Loucy (cell line): ENCODE measurements at regions not wholly inside any gene's neighbourhood (a gene's known extent, or its start where the extent isn't known, plus 50 kb on each side); places are given as distances from the start of the nearest gene placed in this dataset.

ENCODE experiments used
- H2AFZ ChIP-seq: fragments of 200-600 bp; sonication (generic); 2 replicates; pipeline ENCODE4 v1.6.0; 2016; ENCODE audit warnings: antibody characterized with exemption, mild to moderate bottlenecking, low read length, moderate library complexity
- H3F3A ChIP-seq: fragments of 200-600 bp; 2 replicates; pipeline ENCODE4 v1.6.0; 2016; ENCODE audit warnings: antibody characterized with exemption, low read depth, mild to moderate bottlenecking
- H3K27me3 ChIP-seq: fragments of 200-600 bp; sonication (generic); 2 replicates; pipeline ENCODE4 v1.6.1; 2014; ENCODE audit warnings: low read length, mild to moderate bottlenecking; ENCODE audit not compliant: insufficient read depth, poor library complexity, severe bottlenecking
- H3K36me3 ChIP-seq: fragments of 200-600 bp; sonication (generic); 2 replicates; pipeline ENCODE4 v1.6.1; 2016; ENCODE audit warnings: low read length; ENCODE audit not compliant: insufficient read depth
- H3K4me1 ChIP-seq: fragments of 200-600 bp; sonication (generic); 2 replicates; pipeline ENCODE4 v1.5.1; 2014; ENCODE audit warnings: low read length, mild to moderate bottlenecking; ENCODE audit not compliant: insufficient read depth, poor library complexity, severe bottlenecking
- H3K4me2 ChIP-seq: fragments of 200-600 bp; sonication (generic); 2 replicates; pipeline ENCODE4 v1.6.0; 2014; ENCODE audit warnings: antibody characterized with exemption, low read length, low read depth, mild to moderate bottlenecking; ENCODE audit not compliant: poor library complexity, severe bottlenecking
- H3K4me3 ChIP-seq: fragments of 200-600 bp; sonication (generic); 2 replicates; pipeline ENCODE4 v1.5.1; 2014; ENCODE audit warnings: low read length, mild to moderate bottlenecking, mixed read lengths; ENCODE audit not compliant: poor library complexity, severe bottlenecking
- H3K79me2 ChIP-seq: fragments of 200-600 bp; sonication (generic); 2 replicates; pipeline ENCODE4 v1.6.1; 2014; ENCODE audit warnings: low read length; ENCODE audit not compliant: insufficient read depth
- H3K9ac ChIP-seq: fragments of 200-600 bp; sonication (generic); 2 replicates; pipeline ENCODE4 v1.6.0; 2014; ENCODE audit warnings: mild to moderate bottlenecking, low read depth, low read length, moderate library complexity; ENCODE audit not compliant: poor library complexity, severe bottlenecking
- H3K9me2 ChIP-seq: fragments of 200-600 bp; sonication (generic); replicated peaks from 2 replicates; pipeline ENCODE4 v1.6.1; 2016; ENCODE audit warnings: low read depth, low read length, mixed read lengths
- H3K9me3 ChIP-seq: fragments of 200-600 bp; sonication (generic); 2 replicates; pipeline ENCODE4 v1.6.1; 2014; ENCODE audit warnings: mild to moderate bottlenecking, antibody characterized with exemption, low read length, low read depth; ENCODE audit not compliant: insufficient read depth
- H4K20me1 ChIP-seq: fragments of 200-600 bp; sonication (generic); 2 replicates; pipeline ENCODE4 v1.6.0; 2014; ENCODE audit warnings: antibody characterized with exemption, low read length, mild to moderate bottlenecking; ENCODE audit not compliant: insufficient read depth, poor library complexity, severe bottlenecking
- EZH2phosphoT487 ChIP-seq: fragments of 200-600 bp; IDR thresholded peaks from 2 replicates; pipeline ENCODE4 v1.6.1; 2018; ENCODE audit warnings: antibody characterized with exemption, mild to moderate bottlenecking, moderate library complexity, borderline replicate concordance
- TF ChIP-seq, protein P1 (sequence below): fragments of 200-600 bp; sonication (generic); conservative IDR thresholded peaks from 2 replicates; pipeline ENCODE4 v1.5.1; 2014; ENCODE audit warnings: mild to moderate bottlenecking, antibody characterized with exemption, low read length

DNA sequence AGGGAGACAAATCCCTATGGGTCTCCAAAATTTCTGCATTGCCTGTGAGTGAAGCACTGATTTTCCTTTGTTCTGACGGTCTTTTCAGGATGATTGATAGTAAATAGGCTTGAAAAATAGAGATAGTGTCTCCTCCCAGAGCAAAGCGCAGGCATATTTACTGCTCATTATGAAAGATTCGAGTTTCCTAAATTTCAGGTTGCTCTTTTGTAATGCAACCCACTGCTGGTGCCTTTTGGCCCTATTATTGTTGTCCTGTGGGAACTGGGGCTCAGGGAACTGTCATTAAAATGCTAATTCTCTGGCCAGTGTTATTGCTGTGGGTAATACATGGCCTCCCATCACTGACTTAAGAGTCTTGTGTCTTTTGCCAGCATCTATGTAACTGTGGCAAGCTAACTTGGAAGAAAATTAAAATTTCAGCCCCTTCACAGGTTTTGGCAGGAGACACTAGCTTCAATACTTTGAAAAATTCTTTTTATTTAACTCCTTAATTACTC, 754.1 kb upstream of the MAP3K7 start:
- no peak overlapping the region for H3K9ac ChIP-seq
- H3K4me2 ChIP-seq: no peak overlapping the region
- H3K79me2 ChIP-seq: no peaks in the 10 kb centered on the region
- H3K9me3 ChIP-seq: no peaks in the 10 kb centered on the region
- H3K36me3 ChIP-seq: no peaks in the 10 kb centered on the region
- no peaks in the 10 kb centered on the region for H4K20me1 ChIP-seq
- TF ChIP-seq EZH2phosphoT487: no peak
- TF ChIP-seq, protein P1, sequence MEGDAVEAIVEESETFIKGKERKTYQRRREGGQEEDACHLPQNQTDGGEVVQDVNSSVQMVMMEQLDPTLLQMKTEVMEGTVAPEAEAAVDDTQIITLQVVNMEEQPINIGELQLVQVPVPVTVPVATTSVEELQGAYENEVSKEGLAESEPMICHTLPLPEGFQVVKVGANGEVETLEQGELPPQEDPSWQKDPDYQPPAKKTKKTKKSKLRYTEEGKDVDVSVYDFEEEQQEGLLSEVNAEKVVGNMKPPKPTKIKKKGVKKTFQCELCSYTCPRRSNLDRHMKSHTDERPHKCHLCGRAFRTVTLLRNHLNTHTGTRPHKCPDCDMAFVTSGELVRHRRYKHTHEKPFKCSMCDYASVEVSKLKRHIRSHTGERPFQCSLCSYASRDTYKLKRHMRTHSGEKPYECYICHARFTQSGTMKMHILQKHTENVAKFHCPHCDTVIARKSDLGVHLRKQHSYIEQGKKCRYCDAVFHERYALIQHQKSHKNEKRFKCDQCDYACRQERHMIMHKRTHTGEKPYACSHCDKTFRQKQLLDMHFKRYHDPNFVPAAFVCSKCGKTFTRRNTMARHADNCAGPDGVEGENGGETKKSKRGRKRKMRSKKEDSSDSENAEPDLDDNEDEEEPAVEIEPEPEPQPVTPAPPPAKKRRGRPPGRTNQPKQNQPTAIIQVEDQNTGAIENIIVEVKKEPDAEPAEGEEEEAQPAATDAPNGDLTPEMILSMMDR: no peak
- no peak overlapping the region for H3K4me3 ChIP-seq
- no peaks in the 10 kb centered on the region for H3K4me1 ChIP-seq
- H2AFZ ChIP-seq: no peak overlapping the region
- no peaks in the 10 kb centered on the region for H3K27me3 ChIP-seq
- no peaks in the 10 kb centered on the region for H3K9me2 ChIP-seq
- H3F3A ChIP-seq: no peaks in the 10 kb centered on the region

DNA sequence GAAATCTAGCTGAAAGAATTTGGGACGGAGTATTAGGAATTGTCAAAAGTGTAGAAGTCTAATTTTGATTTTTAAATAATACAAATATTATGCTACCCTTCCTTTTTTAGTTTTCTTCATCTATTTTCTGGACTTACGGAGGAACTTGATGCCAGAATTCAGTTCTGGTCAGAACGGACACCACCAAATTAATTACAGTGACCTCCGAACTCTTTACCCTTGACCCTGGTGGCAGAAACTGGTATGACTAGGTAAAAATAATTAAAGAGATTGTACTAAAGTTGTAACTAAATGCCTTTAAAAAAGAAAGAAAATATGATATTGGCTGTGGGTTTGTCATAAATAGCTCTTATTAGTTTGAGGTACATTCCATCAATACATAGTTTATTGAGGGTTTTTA, 751.1 kb upstream of the MAP3K7 start:
- H2AFZ ChIP-seq: no peak overlapping the region
- no peaks in the 10 kb centered on the region for H4K20me1 ChIP-seq
- H3K36me3 ChIP-seq: no peaks in the 10 kb centered on the region
- H3K27me3 ChIP-seq: no peaks in the 10 kb centered on the region
- H3K9me3 ChIP-seq: no peaks in the 10 kb centered on the region
- H3K4me3 ChIP-seq: no peak overlapping the region
- H3K9ac ChIP-seq: no peak overlapping the region
- no peak for TF ChIP-seq EZH2phosphoT487
- TF ChIP-seq, protein P1: peak; percentile 39
- no peak overlapping the region for H3K4me2 ChIP-seq
- H3K9me2 ChIP-seq: no peaks in the 10 kb centered on the region
- H3K4me1 ChIP-seq: no peaks in the 10 kb centered on the region
- no peaks in the 10 kb centered on the region for H3K79me2 ChIP-seq
- no peaks in the 10 kb centered on the region for H3F3A ChIP-seq

DNA sequence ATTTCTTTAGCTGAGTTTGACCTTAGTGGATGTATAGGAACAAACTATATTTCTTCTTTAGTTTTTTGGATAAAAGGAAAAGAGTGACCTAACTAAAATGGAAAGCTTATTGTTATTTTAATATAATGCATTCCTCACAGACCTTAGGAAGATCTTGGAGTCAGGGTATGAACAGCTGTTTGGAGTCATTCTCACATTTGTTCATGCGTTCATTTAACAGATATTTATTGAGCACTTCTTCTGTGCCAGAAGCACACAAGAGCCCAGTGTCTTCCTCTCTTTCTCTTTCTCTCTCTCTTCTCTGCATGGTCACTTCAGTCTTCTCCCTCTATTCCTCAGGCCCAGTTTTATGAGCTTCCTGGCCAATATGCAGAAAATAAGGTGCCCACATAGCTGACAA, 744.0 kb upstream of the MAP3K7 start:
- Histone ChIP-seq H3K4me1 (no peaks in the 10 kb centered on the region), H3F3A (no peaks in the 10 kb centered on the region), H2AFZ (no peak overlapping the region), H3K4me2 (no peak overlapping the region), H3K9ac (no peak overlapping the region), H3K36me3 (no peaks in the 10 kb centered on the region), H3K9me2 (no peaks in the 10 kb centered on the region), H3K27me3 (no peaks in the 10 kb centered on the region), H3K79me2 (no peaks in the 10 kb centered on the region), H4K20me1 (no peaks in the 10 kb centered on the region), H3K4me3 (no peak overlapping the region), H3K9me3 (no peaks in the 10 kb centered on the region)
- TF ChIP-seq EZH2phosphoT487: no peak
- TF ChIP-seq, protein P1: no peak
